HEK293 (cell line): ENCODE measurements at regions not wholly inside any gene's neighbourhood (a gene's known extent, or its start where the extent isn't known, plus 50 kb on each side); places are given as distances from the start of the nearest gene placed in this dataset.

Experiments
- CTCF ChIA-PET: fragments of 350-600 bp; formaldehyde crosslinking; extraction: SDS; loops from one replicate; lab custom pipeline; 2021; ENCODE audit warnings: antibody characterized with exemption; lab: Yijun Ruan, JAX
- POLR2A ChIA-PET: fragments of 300-600 bp; formaldehyde crosslinking; extraction: SDS; loops from one replicate; lab custom pipeline; 2020; ENCODE audit warnings: antibody characterized with exemption, inconsistent platforms; lab: Yijun Ruan, JAX
- H3K27ac ChIP-seq: fragments of 200-500 bp; sonication (Bioruptor generic); 2 replicates; pipeline ENCODE4 v1.5.1; 2014; ENCODE audit warnings: low read depth, low read length, control low read depth, inconsistent platforms; ENCODE audit errors: extremely low read depth
- H3K36me3 ChIP-seq, 2 experiments: fragments of 200-500 bp in 1 of 2; sonication (Bioruptor generic) in 1 of 2; 1 replicate in 1 of 2; 2 replicates in 1 of 2; pipeline ENCODE4 v1.5.1; 2014 to 2017; ENCODE audit warnings: inconsistent platforms in 2 of 2, low read length in 2 of 2; ENCODE audit not compliant: control insufficient read depth in 2 of 2, insufficient read depth in 1 of 2
- H3K4me1 ChIP-seq: fragments of 200-500 bp; sonication (Bioruptor generic); 2 replicates; pipeline ENCODE4 v1.5.1; 2014; ENCODE audit warnings: mild to moderate bottlenecking, low read length, inconsistent platforms; ENCODE audit not compliant: control insufficient read depth, insufficient read depth
- H3K4me3 ChIP-seq: 2 replicates; pipeline ENCODE4 v1.5.1; 2011; ENCODE audit warnings: low read depth, mild to moderate bottlenecking, control low read depth, low read length, moderate library complexity
- H3K9me3 ChIP-seq: fragments of 200-500 bp; sonication (Bioruptor generic); 2 replicates; pipeline ENCODE4 v1.5.1; 2014; ENCODE audit warnings: low read depth, low read length, inconsistent platforms; ENCODE audit not compliant: control insufficient read depth, insufficient read depth
- HOXC10 ChIP-seq: sonication (generic); formaldehyde crosslinking; IDR thresholded peaks from 2 replicates; pipeline ENCODE4 v1.8.1; 2023; ENCODE audit warnings: mild to moderate bottlenecking, missing genetic modification reagents
- OVOL3 ChIP-seq: fragments of 450-650 bp; formaldehyde crosslinking; IDR thresholded peaks from 2 replicates; pipeline ENCODE4 v1.5.1; 2016; ENCODE audit warnings: missing biosample characterization, missing genetic modification characterization
- REPIN1 ChIP-seq: fragments of 450-650 bp; formaldehyde crosslinking; IDR thresholded peaks from 2 replicates; pipeline ENCODE4 v1.5.1; 2017; ENCODE audit warnings: missing biosample characterization, missing genetic modification characterization, low read depth
- SP2 ChIP-seq: fragments of 450-650 bp; formaldehyde crosslinking; IDR thresholded peaks from 2 replicates; pipeline ENCODE4 v1.5.1; 2016; ENCODE audit warnings: missing biosample characterization, missing genetic modification characterization
- SP3 ChIP-seq: fragments of 450-650 bp; formaldehyde crosslinking; IDR thresholded peaks from 2 replicates; pipeline ENCODE4 v1.5.1; 2016; ENCODE audit warnings: missing biosample characterization, missing genetic modification characterization
- ZNF132 ChIP-seq: fragments of 450-650 bp; formaldehyde crosslinking; IDR thresholded peaks from 2 replicates; pipeline ENCODE4 v1.5.1; 2017; ENCODE audit warnings: missing biosample characterization, missing genetic modification characterization, borderline replicate concordance
- ZNF175 ChIP-seq: fragments of 450-650 bp; formaldehyde crosslinking; IDR thresholded peaks from 2 replicates; pipeline ENCODE4 v1.5.1; 2016; ENCODE audit warnings: missing biosample characterization, missing genetic modification characterization
- ZNF223 ChIP-seq: fragments of 450-650 bp; formaldehyde crosslinking; IDR thresholded peaks from 2 replicates; pipeline ENCODE4 v1.5.1; 2016; ENCODE audit warnings: missing biosample characterization, missing genetic modification characterization
- ZNF292 ChIP-seq: fragments of 450-650 bp; formaldehyde crosslinking; IDR thresholded peaks from 2 replicates; pipeline ENCODE4 v1.5.1; 2016; ENCODE audit warnings: low read depth, missing biosample characterization, missing genetic modification characterization, borderline replicate concordance
- ZNF335 ChIP-seq: fragments of 450-650 bp; formaldehyde crosslinking; conservative IDR thresholded peaks from 2 replicates; pipeline ENCODE4 v1.5.1; 2016; ENCODE audit warnings: missing biosample characterization, missing genetic modification characterization
- ZNF404 ChIP-seq: fragments of 450-650 bp; formaldehyde crosslinking; IDR thresholded peaks from 2 replicates; pipeline ENCODE4 v1.5.1; 2017; ENCODE audit warnings: missing biosample characterization, missing genetic modification characterization
- ZNF654 ChIP-seq: fragments of 450-650 bp; formaldehyde crosslinking; IDR thresholded peaks from 2 replicates; pipeline ENCODE4 v1.5.1; 2016; ENCODE audit warnings: low read depth, missing biosample characterization, missing genetic modification characterization
- ZNF660 ChIP-seq: fragments of 450-650 bp; IDR thresholded peaks from 2 replicates; pipeline ENCODE4 v1.5.1; 2018; ENCODE audit warnings: missing biosample characterization, mild to moderate bottlenecking, missing genetic modification characterization
- ZNF707 ChIP-seq: fragments of 450-650 bp; formaldehyde crosslinking; IDR thresholded peaks from 2 replicates; pipeline ENCODE4 v1.5.1; 2016; ENCODE audit warnings: missing biosample characterization, missing genetic modification characterization
- TF ChIP-seq, protein P1 (sequence below): fragments of 450-650 bp; formaldehyde crosslinking; IDR thresholded peaks from 2 replicates; pipeline ENCODE4 v1.5.1; 2016; ENCODE audit warnings: missing biosample characterization, missing genetic modification characterization, low read depth
- TF ChIP-seq, protein P2 (sequence below): fragments of 450-650 bp; formaldehyde crosslinking; IDR thresholded peaks from 2 replicates; pipeline ENCODE4; 2016; ENCODE audit warnings: missing biosample characterization, missing genetic modification characterization
- TF ChIP-seq, protein P3 (sequence below): fragments of 450-650 bp; formaldehyde crosslinking; IDR thresholded peaks from 2 replicates; pipeline ENCODE4 v1.5.1; 2016; ENCODE audit warnings: missing biosample characterization, missing genetic modification characterization
- TF ChIP-seq, protein P4 (sequence below): fragments of 450-650 bp; formaldehyde crosslinking; IDR thresholded peaks from 2 replicates; pipeline ENCODE4 v1.5.1; 2016; ENCODE audit warnings: missing biosample characterization, missing genetic modification characterization
- TF ChIP-seq, protein P5 (sequence below): fragments of 450-650 bp; formaldehyde crosslinking; IDR thresholded peaks from 2 replicates; pipeline ENCODE4 v1.5.1; 2016; ENCODE audit warnings: missing biosample characterization, missing genetic modification characterization
- TF ChIP-seq, protein P6 (sequence below): fragments of 450-650 bp; formaldehyde crosslinking; IDR thresholded peaks from 2 replicates; pipeline ENCODE4 v1.5.1; 2017; ENCODE audit warnings: missing biosample characterization, missing genetic modification characterization

DNA sequence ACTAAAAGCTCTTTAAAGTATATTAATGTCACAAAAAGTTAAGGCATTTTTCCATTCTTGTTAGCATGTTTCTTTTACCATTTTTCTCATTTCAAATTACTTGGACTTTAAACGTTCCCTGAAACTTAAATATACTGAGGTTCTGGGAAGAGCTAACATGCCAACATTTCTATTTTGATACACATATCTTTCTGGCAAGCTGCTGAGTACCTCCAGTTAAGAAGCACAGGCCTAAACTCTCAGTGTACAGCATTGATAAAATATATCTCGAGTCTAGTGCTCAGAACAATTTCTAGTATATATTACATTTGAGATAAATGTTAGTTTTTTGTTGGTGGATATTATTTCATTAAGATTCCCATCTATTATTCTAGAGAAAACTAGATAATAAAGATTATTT is 612.9 kb upstream of the KCND2 start:
- H3K27ac ChIP-seq = no peak overlapping the region
- no peaks in the 10 kb centered on the region for H3K4me1 ChIP-seq
- no peaks in the 10 kb centered on the region for H3K36me3 ChIP-seq
- TF ChIP-seq, protein P1, sequence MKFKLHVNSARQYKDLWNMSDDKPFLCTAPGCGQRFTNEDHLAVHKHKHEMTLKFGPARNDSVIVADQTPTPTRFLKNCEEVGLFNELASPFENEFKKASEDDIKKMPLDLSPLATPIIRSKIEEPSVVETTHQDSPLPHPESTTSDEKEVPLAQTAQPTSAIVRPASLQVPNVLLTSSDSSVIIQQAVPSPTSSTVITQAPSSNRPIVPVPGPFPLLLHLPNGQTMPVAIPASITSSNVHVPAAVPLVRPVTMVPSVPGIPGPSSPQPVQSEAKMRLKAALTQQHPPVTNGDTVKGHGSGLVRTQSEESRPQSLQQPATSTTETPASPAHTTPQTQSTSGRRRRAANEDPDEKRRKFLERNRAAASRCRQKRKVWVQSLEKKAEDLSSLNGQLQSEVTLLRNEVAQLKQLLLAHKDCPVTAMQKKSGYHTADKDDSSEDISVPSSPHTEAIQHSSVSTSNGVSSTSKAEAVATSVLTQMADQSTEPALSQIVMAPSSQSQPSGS = no peak
- no peak for TF ChIP-seq ZNF660 (tag by site-specific recombination)
- no peak for TF ChIP-seq ZNF292 (tag by site-specific recombination)
- TF ChIP-seq ZNF223 (tag by site-specific recombination) = no peak
- TF ChIP-seq, protein P2, sequence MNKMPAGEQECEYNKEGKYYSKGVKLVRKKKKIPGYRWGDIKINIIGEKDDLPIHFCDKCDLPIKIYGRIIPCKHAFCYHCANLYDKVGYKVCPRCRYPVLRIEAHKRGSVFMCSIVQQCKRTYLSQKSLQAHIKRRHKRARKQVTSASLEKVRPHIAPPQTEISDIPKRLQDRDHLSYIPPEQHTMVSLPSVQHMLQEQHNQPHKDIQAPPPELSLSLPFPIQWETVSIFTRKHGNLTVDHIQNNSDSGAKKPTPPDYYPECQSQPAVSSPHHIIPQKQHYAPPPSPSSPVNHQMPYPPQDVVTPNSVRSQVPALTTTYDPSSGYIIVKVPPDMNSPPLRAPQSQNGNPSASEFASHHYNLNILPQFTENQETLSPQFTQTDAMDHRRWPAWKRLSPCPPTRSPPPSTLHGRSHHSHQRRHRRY (tag by site-specific recombination) = no peak
- TF ChIP-seq, protein P3, sequence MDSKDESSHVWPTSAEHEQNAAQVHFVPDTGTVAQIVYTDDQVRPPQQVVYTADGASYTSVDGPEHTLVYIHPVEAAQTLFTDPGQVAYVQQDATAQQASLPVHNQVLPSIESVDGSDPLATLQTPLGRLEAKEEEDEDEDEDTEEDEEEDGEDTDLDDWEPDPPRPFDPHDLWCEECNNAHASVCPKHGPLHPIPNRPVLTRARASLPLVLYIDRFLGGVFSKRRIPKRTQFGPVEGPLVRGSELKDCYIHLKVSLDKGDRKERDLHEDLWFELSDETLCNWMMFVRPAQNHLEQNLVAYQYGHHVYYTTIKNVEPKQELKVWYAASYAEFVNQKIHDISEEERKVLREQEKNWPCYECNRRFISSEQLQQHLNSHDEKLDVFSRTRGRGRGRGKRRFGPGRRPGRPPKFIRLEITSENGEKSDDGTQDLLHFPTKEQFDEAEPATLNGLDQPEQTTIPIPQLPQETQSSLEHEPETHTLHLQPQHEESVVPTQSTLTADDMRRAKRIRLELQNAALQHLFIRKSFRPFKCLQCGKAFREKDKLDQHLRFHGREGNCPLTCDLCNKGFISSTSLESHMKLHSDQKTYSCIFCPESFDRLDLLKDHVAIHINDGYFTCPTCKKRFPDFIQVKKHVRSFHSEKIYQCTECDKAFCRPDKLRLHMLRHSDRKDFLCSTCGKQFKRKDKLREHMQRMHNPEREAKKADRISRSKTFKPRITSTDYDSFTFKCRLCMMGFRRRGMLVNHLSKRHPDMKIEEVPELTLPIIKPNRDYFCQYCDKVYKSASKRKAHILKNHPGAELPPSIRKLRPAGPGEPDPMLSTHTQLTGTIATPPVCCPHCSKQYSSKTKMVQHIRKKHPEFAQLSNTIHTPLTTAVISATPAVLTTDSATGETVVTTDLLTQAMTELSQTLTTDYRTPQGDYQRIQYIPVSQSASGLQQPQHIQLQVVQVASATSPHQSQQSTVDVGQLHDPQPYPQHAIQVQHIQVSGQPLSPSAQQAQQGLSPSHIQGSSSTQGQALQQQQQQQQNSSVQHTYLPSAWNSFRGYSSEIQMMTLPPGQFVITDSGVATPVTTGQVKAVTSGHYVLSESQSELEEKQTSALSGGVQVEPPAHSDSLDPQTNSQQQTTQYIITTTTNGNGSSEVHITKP (tag by site-specific recombination) = no peak
- TF ChIP-seq HOXC10 (CRISPR knock-in tag) = no peak
- TF ChIP-seq, protein P4, sequence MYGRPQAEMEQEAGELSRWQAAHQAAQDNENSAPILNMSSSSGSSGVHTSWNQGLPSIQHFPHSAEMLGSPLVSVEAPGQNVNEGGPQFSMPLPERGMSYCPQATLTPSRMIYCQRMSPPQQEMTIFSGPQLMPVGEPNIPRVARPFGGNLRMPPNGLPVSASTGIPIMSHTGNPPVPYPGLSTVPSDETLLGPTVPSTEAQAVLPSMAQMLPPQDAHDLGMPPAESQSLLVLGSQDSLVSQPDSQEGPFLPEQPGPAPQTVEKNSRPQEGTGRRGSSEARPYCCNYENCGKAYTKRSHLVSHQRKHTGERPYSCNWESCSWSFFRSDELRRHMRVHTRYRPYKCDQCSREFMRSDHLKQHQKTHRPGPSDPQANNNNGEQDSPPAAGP (tag by site-specific recombination) = no peak
- TF ChIP-seq OVOL3 = no peak
- TF ChIP-seq ZNF654 (tag by site-specific recombination) = no peak
- no peak for TF ChIP-seq SP3 (tag by site-specific recombination)
- no peak for TF ChIP-seq ZNF404 (tag by site-specific recombination)
- TF ChIP-seq ZNF175 = no peak
- TF ChIP-seq REPIN1 (tag by site-specific recombination) = no peak
- no peak for TF ChIP-seq ZNF335
- TF ChIP-seq, protein P5, sequence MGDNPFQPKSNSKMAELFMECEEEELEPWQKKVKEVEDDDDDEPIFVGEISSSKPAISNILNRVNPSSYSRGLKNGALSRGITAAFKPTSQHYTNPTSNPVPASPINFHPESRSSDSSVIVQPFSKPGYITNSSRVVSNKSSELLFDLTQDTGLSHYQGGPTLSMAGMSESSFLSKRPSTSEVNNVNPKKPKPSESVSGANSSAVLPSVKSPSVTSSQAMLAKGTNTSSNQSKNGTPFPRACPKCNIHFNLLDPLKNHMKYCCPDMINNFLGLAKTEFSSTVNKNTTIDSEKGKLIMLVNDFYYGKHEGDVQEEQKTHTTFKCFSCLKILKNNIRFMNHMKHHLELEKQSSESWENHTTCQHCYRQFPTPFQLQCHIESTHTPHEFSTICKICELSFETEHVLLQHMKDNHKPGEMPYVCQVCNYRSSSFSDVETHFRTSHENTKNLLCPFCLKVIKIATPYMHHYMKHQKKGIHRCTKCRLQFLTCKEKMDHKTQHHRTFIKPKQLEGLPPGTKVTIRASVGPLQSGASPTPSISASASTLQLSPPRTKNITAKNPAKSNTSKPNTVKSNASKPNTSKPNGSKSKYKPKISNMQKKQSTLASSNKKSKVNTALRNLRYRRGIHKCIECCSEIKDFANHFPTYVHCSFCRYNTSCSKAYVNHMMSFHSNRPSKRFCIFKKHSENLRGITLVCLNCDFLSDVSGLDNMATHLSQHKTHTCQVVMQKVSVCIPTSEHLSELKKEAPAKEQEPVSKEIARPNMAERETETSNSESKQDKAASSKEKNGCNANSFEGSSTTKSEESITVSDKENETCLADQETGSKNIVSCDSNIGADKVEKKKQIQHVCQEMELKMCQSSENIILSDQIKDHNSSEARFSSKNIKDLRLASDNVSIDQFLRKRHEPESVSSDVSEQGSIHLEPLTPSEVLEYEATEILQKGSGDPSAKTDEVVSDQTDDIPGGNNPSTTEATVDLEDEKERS (tag by site-specific recombination) = no peak
- TF ChIP-seq ZNF707 (tag by site-specific recombination) = no peak
- TF ChIP-seq SP2 = no peak
- TF ChIP-seq, protein P6, sequence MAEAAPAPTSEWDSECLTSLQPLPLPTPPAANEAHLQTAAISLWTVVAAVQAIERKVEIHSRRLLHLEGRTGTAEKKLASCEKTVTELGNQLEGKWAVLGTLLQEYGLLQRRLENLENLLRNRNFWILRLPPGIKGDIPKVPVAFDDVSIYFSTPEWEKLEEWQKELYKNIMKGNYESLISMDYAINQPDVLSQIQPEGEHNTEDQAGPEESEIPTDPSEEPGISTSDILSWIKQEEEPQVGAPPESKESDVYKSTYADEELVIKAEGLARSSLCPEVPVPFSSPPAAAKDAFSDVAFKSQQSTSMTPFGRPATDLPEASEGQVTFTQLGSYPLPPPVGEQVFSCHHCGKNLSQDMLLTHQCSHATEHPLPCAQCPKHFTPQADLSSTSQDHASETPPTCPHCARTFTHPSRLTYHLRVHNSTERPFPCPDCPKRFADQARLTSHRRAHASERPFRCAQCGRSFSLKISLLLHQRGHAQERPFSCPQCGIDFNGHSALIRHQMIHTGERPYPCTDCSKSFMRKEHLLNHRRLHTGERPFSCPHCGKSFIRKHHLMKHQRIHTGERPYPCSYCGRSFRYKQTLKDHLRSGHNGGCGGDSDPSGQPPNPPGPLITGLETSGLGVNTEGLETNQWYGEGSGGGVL (tag by site-specific recombination) = no peak
- no peak for TF ChIP-seq ZNF132
- POLR2A ChIA-PET = no interaction called here
- no peaks in the 10 kb centered on the region for H3K9me3 ChIP-seq
- no peak overlapping the region for H3K4me3 ChIP-seq
- CTCF ChIA-PET = no interaction called here
